ENCODE measurements at regions not wholly inside any gene's neighbourhood (a gene's known extent, or its start where the extent isn't known, plus 50 kb on each side); places are given as distances from the start of the nearest gene placed in this dataset.

- no peak overlapping the region for H3K4me3 Mint-ChIP-seq
- H3K27ac Mint-ChIP-seq (ENCODE audit: unreplicated experiment): no peak overlapping the region
- H3K36me3 Mint-ChIP-seq (ENCODE audit: low read depth): no peaks in the 10 kb centered on the region
- no peak for TF ChIP-seq CTCF (conservative IDR thresholded peaks at IDR 0.05)
- H3K27me3 Mint-ChIP-seq (ENCODE audit: low read depth): peaks cover 56% of the 10 kb centered on the region
- DNase-seq (ENCODE audit: low read depth, low spot score): no peak
- peaks cover 2% of the 10 kb centered on the region for H3K9me3 Mint-ChIP-seq
- no peaks in the 10 kb centered on the region for H3K4me1 Mint-ChIP-seq
These were observed 121.5 kb downstream of the PTCSC3 start for GRCh38 chr14:36055052-36055378.

- Mint-ChIP-seq H3K27me3 (ENCODE audit: low read depth) (peaks cover 51% of the 10 kb centered on the region), H3K27ac (ENCODE audit: unreplicated experiment) (no peak overlapping the region), H3K9me3 (peaks cover 2% of the 10 kb centered on the region), H3K4me3 (no peak overlapping the region), H3K36me3 (ENCODE audit: low read depth) (no peaks in the 10 kb centered on the region), H3K4me1 (no peaks in the 10 kb centered on the region)
- no peak for DNase-seq (ENCODE audit: low read depth, low spot score)
- no peak for TF ChIP-seq CTCF (conservative IDR thresholded peaks at IDR 0.05)
These were observed 122.0 kb downstream of the PTCSC3 start for GRCh38 chr14:36054353-36055051.

GRCh38 chr14:36052681-36053080 lies 123.8 kb downstream of the PTCSC3 start:
- Mint-ChIP-seq H3K36me3 (ENCODE audit: low read depth) (no peaks in the 10 kb centered on the region), H3K4me1 (no peaks in the 10 kb centered on the region), H3K4me3 (no peak overlapping the region), H3K9me3 (peaks cover 2% of the 10 kb centered on the region), H3K27ac (ENCODE audit: unreplicated experiment) (no peak overlapping the region), H3K27me3 (ENCODE audit: low read depth) (peaks cover 38% of the 10 kb centered on the region)
- TF ChIP-seq CTCF (conservative IDR thresholded peaks at IDR 0.05): no peak
- DNase-seq (ENCODE audit: low read depth, low spot score): no peak

GRCh38 chr14:36052063-36052462 lies 124.5 kb downstream of the PTCSC3 start:
- H3K36me3 Mint-ChIP-seq (ENCODE audit: low read depth): no peaks in the 10 kb centered on the region
- H3K9me3 Mint-ChIP-seq: peaks cover 2% of the 10 kb centered on the region
- no peak overlapping the region for H3K4me3 Mint-ChIP-seq
- H3K27me3 Mint-ChIP-seq (ENCODE audit: low read depth): peaks cover 38% of the 10 kb centered on the region
- no peak overlapping the region for H3K27ac Mint-ChIP-seq (ENCODE audit: unreplicated experiment)
- no peaks in the 10 kb centered on the region for H3K4me1 Mint-ChIP-seq
- TF ChIP-seq CTCF (conservative IDR thresholded peaks at IDR 0.05): no peak
- DNase-seq (ENCODE audit: low read depth, low spot score): no peak

GRCh38 chr14:36048667-36049066 lies 127.9 kb downstream of the PTCSC3 start:
- peaks cover 28% of the 10 kb centered on the region for H3K27me3 Mint-ChIP-seq (ENCODE audit: low read depth)
- no peaks in the 10 kb centered on the region for H3K36me3 Mint-ChIP-seq (ENCODE audit: low read depth)
- TF ChIP-seq CTCF (conservative IDR thresholded peaks at IDR 0.05): no peak
- H3K4me3 Mint-ChIP-seq: no peak overlapping the region
- no peaks in the 10 kb centered on the region for H3K9me3 Mint-ChIP-seq
- no peaks in the 10 kb centered on the region for H3K4me1 Mint-ChIP-seq
- DNase-seq (ENCODE audit: low read depth, low spot score): no peak
- H3K27ac Mint-ChIP-seq (ENCODE audit: unreplicated experiment): no peak overlapping the region
